A172 (cell line): ENCODE measurements at regions not wholly inside any gene's neighbourhood (a gene's known extent, or its start where the extent isn't known, plus 50 kb on each side); places are given as distances from the start of the nearest gene placed in this dataset.

Experiments used
- DNase-seq: peaks from one replicate; pipeline ENCODE4 v3.0.0-alpha.2; 2015; ENCODE audit warnings: low spot score

GRCh38 chr2:204228169-204228886 is 291.8 kb downstream of the ICOS start:
- DNase-seq = no peak

GRCh38 chr2:204234248-204234647 is 297.7 kb downstream of the ICOS start:
- DNase-seq = no peak

GRCh38 chr2:204234879-204235278 is 298.3 kb downstream of the ICOS start:
- DNase-seq = peak; percentile 23

GRCh38 chr2:204237416-204237815 is 300.9 kb downstream of the ICOS start:
- no peak for DNase-seq

- no peak for DNase-seq
These were observed 303.0 kb downstream of the ICOS start for GRCh38 chr2:204239411-204240165.

- no peak for DNase-seq
These were observed 304.3 kb upstream of the PARD3B start for GRCh38 chr2:204240961-204241360.

- no peak for DNase-seq
These were observed 295.8 kb upstream of the PARD3B start for GRCh38 chr2:204249437-204249836.

- DNase-seq = no peak
These were observed 294.6 kb upstream of the PARD3B start for GRCh38 chr2:204250692-204251091.

GRCh38 chr2:204251158-204251997 is 293.9 kb upstream of the PARD3B start:
- DNase-seq = no peak

GRCh38 chr2:204251998-204252376 is 293.3 kb upstream of the PARD3B start:
- DNase-seq = no peak

GRCh38 chr2:204255071-204255470 is 290.2 kb upstream of the PARD3B start:
- DNase-seq = no peak

GRCh38 chr2:204255526-204255925 is 289.7 kb upstream of the PARD3B start:
- DNase-seq = no peak

GRCh38 chr2:204257781-204258180 is 287.5 kb upstream of the PARD3B start:
- DNase-seq = no peak

GRCh38 chr2:204258890-204259289 is 286.4 kb upstream of the PARD3B start:
- no peak for DNase-seq

- peak; percentile 65 for DNase-seq
These were observed 285.0 kb upstream of the PARD3B start for GRCh38 chr2:204260162-204260877.

GRCh38 chr2:204260901-204261300 is 284.4 kb upstream of the PARD3B start:
- no peak for DNase-seq

GRCh38 chr2:204261846-204262245 is 283.4 kb upstream of the PARD3B start:
- no peak for DNase-seq

- no peak for DNase-seq
These were observed 281.2 kb upstream of the PARD3B start for GRCh38 chr2:204264085-204264553.

GRCh38 chr2:204264621-204265140 is 280.6 kb upstream of the PARD3B start:
- no peak for DNase-seq

GRCh38 chr2:204265681-204266181 is 279.5 kb upstream of the PARD3B start:
- DNase-seq = no peak

GRCh38 chr2:204268458-204268857 is 276.8 kb upstream of the PARD3B start:
- no peak for DNase-seq
